GM23248 (cell line): ENCODE measurements at regions not wholly inside any gene's neighbourhood (a gene's known extent, or its start where the extent isn't known, plus 50 kb on each side); places are given as distances from the start of the nearest gene placed in this dataset.
A peak's percentile ranks its signal among the peaks of the same experiment; 100 is the strongest.

Experiments used
- DNase-seq: peaks from one replicate; pipeline ENCODE4 v3.0.0-alpha.2; 2015
- H2AFZ ChIP-seq: fragments of 200-600 bp; sonication (generic); 2 replicates; pipeline ENCODE4 v1.6.1; 2016; ENCODE audit warnings: antibody characterized with exemption
- H3F3A ChIP-seq: fragments of 200-600 bp; sonication (generic); 2 replicates; pipeline ENCODE4 v1.6.1; 2016; ENCODE audit warnings: mild to moderate bottlenecking, antibody characterized with exemption, mixed run types; ENCODE audit not compliant: insufficient read depth
- H3K27ac ChIP-seq: fragments of 200-600 bp; sonication (generic); 2 replicates; pipeline ENCODE4 v1.5.1; 2016; ENCODE audit warnings: mild to moderate bottlenecking
- H3K27me3 ChIP-seq: fragments of 200-600 bp; sonication (generic); replicated peaks from 2 replicates; pipeline ENCODE4 v1.6.1; 2016; ENCODE audit warnings: mild to moderate bottlenecking; ENCODE audit not compliant: insufficient read depth
- H3K36me3 ChIP-seq: fragments of 200-600 bp; sonication (generic); 2 replicates; pipeline ENCODE4 v1.6.1; 2016; ENCODE audit warnings: low read depth, mild to moderate bottlenecking
- H3K4me1 ChIP-seq: fragments of 200-600 bp; sonication (generic); 2 replicates; pipeline ENCODE4 v1.6.1; 2016; ENCODE audit warnings: mild to moderate bottlenecking; ENCODE audit not compliant: insufficient read depth
- H3K4me2 ChIP-seq: fragments of 200-600 bp; sonication (generic); one replicate; pipeline ENCODE4 v1.6.1; 2016; ENCODE audit warnings: mild to moderate bottlenecking; ENCODE audit not compliant: unreplicated experiment
- H3K4me3 ChIP-seq: fragments of 200-600 bp; sonication (generic); 2 replicates; pipeline ENCODE4 v1.5.1; 2016; ENCODE audit warnings: mild to moderate bottlenecking
- H3K79me2 ChIP-seq: fragments of 200-600 bp; sonication (generic); 2 replicates; pipeline ENCODE4 v1.6.1; 2016; ENCODE audit warnings: mild to moderate bottlenecking; ENCODE audit not compliant: insufficient read depth
- H3K9ac ChIP-seq: fragments of 200-600 bp; sonication (generic); 2 replicates; pipeline ENCODE4 v1.6.1; 2016; ENCODE audit warnings: mild to moderate bottlenecking
- H3K9me2 ChIP-seq: fragments of 200-600 bp; sonication (generic); 2 replicates; pipeline ENCODE4 v1.6.1; 2016; ENCODE audit warnings: mixed run types, mild to moderate bottlenecking, moderate library complexity; ENCODE audit not compliant: insufficient read depth
- H3K9me3 ChIP-seq: fragments of 200-600 bp; sonication (generic); one replicate; pipeline ENCODE4 v1.6.1; 2017; ENCODE audit warnings: low read depth
- H4K20me1 ChIP-seq: fragments of 200-600 bp; sonication (generic); 2 replicates; pipeline ENCODE4 v1.6.0; 2016; ENCODE audit not compliant: insufficient read depth
- EZH2 ChIP-seq: fragments of 200-600 bp; sonication (generic); IDR thresholded peaks from 2 replicates; pipeline ENCODE4 v1.6.1; 2018; ENCODE audit warnings: antibody characterized with exemption, mild to moderate bottlenecking; ENCODE audit not compliant: insufficient read depth, poor library complexity, severe bottlenecking
- EZH2phosphoT487 ChIP-seq: fragments of 200-600 bp; sonication (generic); IDR thresholded peaks from 2 replicates; pipeline ENCODE4 v1.6.1; 2018; ENCODE audit warnings: antibody characterized with exemption, moderate library complexity, mild to moderate bottlenecking, low read depth; ENCODE audit not compliant: insufficient read depth
- whole genome bisulfite sequencing, 2 experiments: methylation state at CpG; one replicate each; pipeline ENCODE4 v1.1.6; 2015 to 2017; ENCODE audit warnings: low lambda C conversion rate in 2 of 2, low coverage in 1 of 2; ENCODE audit errors: missing lambda C conversion rate in 2 of 2; 5-methylcytosine and 5-hydroxymethylcytosine counted together
- in situ Hi-C: fragments of 300-500 bp; cut with MboI; formaldehyde crosslinking; loops from 2 replicates; pipeline ENCODE4 v1.15.0; 2020

- in situ Hi-C loops = no loop called here
Measured at GRCh38 chr5:173458828-173459609, 130.8 kb upstream of the STC2 start.

DNA sequence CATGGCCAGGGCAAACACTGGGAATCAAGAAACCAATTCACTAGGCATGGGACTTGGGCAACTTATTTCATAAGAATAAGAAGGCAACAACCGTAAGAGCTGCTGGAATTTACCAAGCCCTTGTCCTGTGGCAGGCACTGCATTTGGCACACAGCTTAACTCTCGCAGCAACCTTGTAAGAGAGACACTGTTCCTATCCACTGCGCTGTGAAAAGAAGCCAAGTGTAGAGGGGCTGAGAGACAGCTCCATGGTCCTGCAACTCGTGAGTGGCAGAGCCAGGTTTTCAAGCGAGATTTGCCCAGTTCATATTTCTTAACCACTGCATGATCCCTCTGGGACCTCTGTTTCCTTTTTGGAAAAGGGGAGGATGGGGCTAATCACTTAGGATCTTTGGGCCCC is 129.3 kb upstream of the STC2 start:
- peaks cover 59% of the 10 kb centered on the region for H3K4me1 ChIP-seq
- H4K20me1 ChIP-seq = no peaks in the 10 kb centered on the region
- H3K4me3 ChIP-seq = no peak overlapping the region
- no peak overlapping the region for H3K9ac ChIP-seq
- H3K36me3 ChIP-seq = no peaks in the 10 kb centered on the region
- H3K9me2 ChIP-seq = no peaks in the 10 kb centered on the region
- 68 to 76% methylated on average over 5 of the region's 5 CpGs for WGBS, 2 experiments
- H3K27ac ChIP-seq = no peak overlapping the region
- DNase-seq = no peak
- no peak overlapping the region for H3K4me2 ChIP-seq
- no peaks in the 10 kb centered on the region for H3K79me2 ChIP-seq
- no peaks in the 10 kb centered on the region for H3K9me3 ChIP-seq
- in situ Hi-C loops = no loop called here
- no peak overlapping the region for H2AFZ ChIP-seq
- no peak for TF ChIP-seq EZH2phosphoT487
- no peak for TF ChIP-seq EZH2
- H3F3A ChIP-seq = peaks cover 45% of the 10 kb centered on the region
- no peaks in the 10 kb centered on the region for H3K27me3 ChIP-seq

More at GRCh38 chr5:173458828-173459609, 130.8 kb upstream of the STC2 start:
- peak; percentile 69 for DNase-seq
- Histone ChIP-seq H3K4me1 (peaks cover 45% of the 10 kb centered on the region), H4K20me1 (no peaks in the 10 kb centered on the region), H3K27ac (peak overlapping the region; percentile 58), H3K9me2 (no peaks in the 10 kb centered on the region), H3K4me3 (no peak overlapping the region), H3K79me2 (no peaks in the 10 kb centered on the region), H3K9me3 (no peaks in the 10 kb centered on the region), H3K36me3 (no peaks in the 10 kb centered on the region), H2AFZ (0 out of 2 replicates have a peak overlapping the region, but pooled peaks have one; percentile 2), H3K4me2 (no peak overlapping the region), H3F3A (peaks cover 30% of the 10 kb centered on the region), H3K27me3 (no peaks in the 10 kb centered on the region), H3K9ac (no peak overlapping the region)
- 67 to 71% methylated on average over 10 of the region's 10 CpGs for WGBS, 2 experiments
- no peak for TF ChIP-seq EZH2phosphoT487
- TF ChIP-seq EZH2 = no peak

- no peaks in the 10 kb centered on the region for H3K79me2 ChIP-seq
- H3K9me3 ChIP-seq = no peaks in the 10 kb centered on the region
- 80 to 82% methylated on average over 5 of the region's 5 CpGs for WGBS, 2 experiments
- peak overlapping the region; percentile 96 for H3K27ac ChIP-seq
- H3K27me3 ChIP-seq = no peaks in the 10 kb centered on the region
- peaks cover 53% of the 10 kb centered on the region for H3F3A ChIP-seq
- no peak for TF ChIP-seq EZH2phosphoT487
- no peak for TF ChIP-seq EZH2
- no peaks in the 10 kb centered on the region for H3K9me2 ChIP-seq
- no peak overlapping the region for H3K4me2 ChIP-seq
- no peak overlapping the region for H3K9ac ChIP-seq
- no peaks in the 10 kb centered on the region for H4K20me1 ChIP-seq
- H2AFZ ChIP-seq = no peak overlapping the region
- DNase-seq = no peak
- H3K4me1 ChIP-seq = peaks cover 66% of the 10 kb centered on the region
- no peaks in the 10 kb centered on the region for H3K36me3 ChIP-seq
- H3K4me3 ChIP-seq = no peak overlapping the region
- in situ Hi-C loops = no loop called here
Measured at GRCh38 chr5:173456751-173457171, 128.5 kb upstream of the STC2 start.

DNA sequence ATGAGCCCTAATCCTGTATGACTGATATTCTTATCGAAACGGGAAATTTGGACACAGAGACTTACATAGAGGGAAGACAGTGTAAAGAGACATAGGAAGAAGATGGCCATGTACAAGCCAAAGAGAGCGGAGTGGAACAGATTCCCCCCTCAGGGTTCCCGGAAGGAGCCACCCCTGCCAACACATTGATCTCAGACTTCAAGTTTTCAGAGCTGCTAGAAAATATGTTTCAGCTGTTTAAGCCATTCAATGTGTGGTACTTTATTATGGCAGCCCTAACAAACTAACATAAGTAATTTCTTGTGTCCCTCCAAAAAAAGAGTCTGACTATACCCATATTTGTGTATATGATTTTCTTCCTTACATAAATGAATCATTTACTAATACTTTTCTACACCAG is 128.0 kb upstream of the STC2 start:
- no peaks in the 10 kb centered on the region for H3K9me2 ChIP-seq
- H3K27me3 ChIP-seq = no peaks in the 10 kb centered on the region
- H3F3A ChIP-seq = peaks cover 58% of the 10 kb centered on the region
- peaks cover 72% of the 10 kb centered on the region for H3K4me1 ChIP-seq
- no peaks in the 10 kb centered on the region for H4K20me1 ChIP-seq
- H3K9ac ChIP-seq = peak overlapping the region; percentile 68
- TF ChIP-seq EZH2 = no peak
- H2AFZ ChIP-seq = no peak overlapping the region
- H3K36me3 ChIP-seq = no peaks in the 10 kb centered on the region
- no peak for DNase-seq
- in situ Hi-C loops = no loop called here
- no peaks in the 10 kb centered on the region for H3K79me2 ChIP-seq
- WGBS, 2 experiments = 67% methylated on average over 4 of the region's 4 CpGs
- peak overlapping the region; percentile 96 for H3K27ac ChIP-seq
- no peak overlapping the region for H3K4me3 ChIP-seq
- no peaks in the 10 kb centered on the region for H3K9me3 ChIP-seq
- peak overlapping the region; percentile 13 for H3K4me2 ChIP-seq
